Spleen (tissue), 7 donors: ENCODE measurements at regions not wholly inside any gene's neighbourhood (a gene's known extent, or its start where the extent isn't known, plus 50 kb on each side); places are given as distances from the start of the nearest gene placed in this dataset.

Source experiments
- POLR2A ChIP-seq, 3 donors: fragments of 450-650 bp; IDR thresholded peaks; one replicate each; pipeline ENCODE4 v1.5.1; 2017; ENCODE audit warnings: antibody characterized with exemption in 3 of 3, mild to moderate bottlenecking in 1 of 3
- POLR2AphosphoS5 ChIP-seq, 3 donors: sonication (generic); formaldehyde crosslinking; IDR thresholded peaks; one replicate each; pipeline ENCODE4 v1.5.1; 2017; ENCODE audit warnings: antibody characterized with exemption in 3 of 3
- TF ChIP-seq, protein P1 (sequence below), 11 experiments: fragments of 200-600 bp in 7 of 11; fragments of 450-650 bp in 4 of 11; sonication (generic) in 4 of 11; IDR thresholded peaks in 8 of 11; conservative IDR thresholded peaks in 3 of 11; 1 replicate in 7 of 11; 2 replicates in 4 of 11; pipeline versions ENCODE4 v1.4.0 to v1.8.0; 2016 to 2021; ENCODE audit warnings: antibody characterized with exemption in 11 of 11, inconsistent platforms in 4 of 11, mild to moderate bottlenecking in 1 of 11
- donor health status: DM: no; HTN: no; CAD: no; lungs with moderate emphysema.
- donor health status: DM: no; HTN: no; CAD: no.
- donor health status: DM: no; HTN: no; CAD: no.

DNA sequence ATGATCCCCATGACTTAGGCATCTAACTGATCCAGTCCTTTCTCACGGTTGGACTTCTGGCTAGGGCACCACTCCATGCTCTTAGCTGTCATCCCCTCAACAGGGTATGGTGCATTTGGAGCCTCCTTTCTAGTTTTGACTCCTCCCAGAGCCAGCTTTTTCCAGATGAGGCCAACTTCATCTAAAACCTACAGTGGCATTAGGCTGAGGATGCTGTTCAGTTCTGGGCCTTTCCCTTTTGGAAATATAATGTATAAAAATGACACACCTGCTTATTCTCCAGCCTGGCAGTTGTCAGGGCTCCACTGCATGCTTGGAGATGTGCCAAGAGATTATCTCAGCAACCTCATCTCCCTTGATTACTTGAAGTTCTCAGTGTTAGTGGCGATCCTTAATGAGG is 239.7 kb downstream of the EMP1 start:
- TF ChIP-seq, protein P1, sequence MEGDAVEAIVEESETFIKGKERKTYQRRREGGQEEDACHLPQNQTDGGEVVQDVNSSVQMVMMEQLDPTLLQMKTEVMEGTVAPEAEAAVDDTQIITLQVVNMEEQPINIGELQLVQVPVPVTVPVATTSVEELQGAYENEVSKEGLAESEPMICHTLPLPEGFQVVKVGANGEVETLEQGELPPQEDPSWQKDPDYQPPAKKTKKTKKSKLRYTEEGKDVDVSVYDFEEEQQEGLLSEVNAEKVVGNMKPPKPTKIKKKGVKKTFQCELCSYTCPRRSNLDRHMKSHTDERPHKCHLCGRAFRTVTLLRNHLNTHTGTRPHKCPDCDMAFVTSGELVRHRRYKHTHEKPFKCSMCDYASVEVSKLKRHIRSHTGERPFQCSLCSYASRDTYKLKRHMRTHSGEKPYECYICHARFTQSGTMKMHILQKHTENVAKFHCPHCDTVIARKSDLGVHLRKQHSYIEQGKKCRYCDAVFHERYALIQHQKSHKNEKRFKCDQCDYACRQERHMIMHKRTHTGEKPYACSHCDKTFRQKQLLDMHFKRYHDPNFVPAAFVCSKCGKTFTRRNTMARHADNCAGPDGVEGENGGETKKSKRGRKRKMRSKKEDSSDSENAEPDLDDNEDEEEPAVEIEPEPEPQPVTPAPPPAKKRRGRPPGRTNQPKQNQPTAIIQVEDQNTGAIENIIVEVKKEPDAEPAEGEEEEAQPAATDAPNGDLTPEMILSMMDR (IDR thresholded peaks at IDR 0.05 in 8 of 11, conservative IDR thresholded peaks at IDR 0.05 in 3 of 11): no peak
- TF ChIP-seq POLR2AphosphoS5 (IDR thresholded peaks at IDR 0.05): no peak
- no peak for TF ChIP-seq POLR2A (IDR thresholded peaks at IDR 0.05)
